HUES48 (cell line): ENCODE measurements at regions not wholly inside any gene's neighbourhood (a gene's known extent, or its start where the extent isn't known, plus 50 kb on each side); places are given as distances from the start of the nearest gene placed in this dataset.

ENCODE experiments used
- H3K27ac ChIP-seq: one replicate; pipeline ENCODE4 v1.7.0; 2013; ENCODE audit warnings: low read depth, low read length, inconsistent platforms
- H3K27me3 ChIP-seq: 2 replicates; pipeline ENCODE4 v1.6.1; 2013; ENCODE audit warnings: mild to moderate bottlenecking, low read length; ENCODE audit not compliant: control insufficient read depth, insufficient read depth
- H3K36me3 ChIP-seq: 2 replicates; pipeline ENCODE4 v1.6.1; 2013; ENCODE audit warnings: low read length; ENCODE audit not compliant: control insufficient read depth, insufficient read depth
- H3K4me1 ChIP-seq: 2 replicates; pipeline ENCODE4 v1.6.1; 2013; ENCODE audit warnings: mild to moderate bottlenecking, low read length; ENCODE audit not compliant: control insufficient read depth, insufficient read depth
- H3K4me3 ChIP-seq: 2 replicates; pipeline ENCODE4 v1.5.1; 2013; ENCODE audit warnings: mild to moderate bottlenecking, low read depth, low read length
- H3K9ac ChIP-seq: 2 replicates; pipeline ENCODE4 v1.6.1; 2013; ENCODE audit warnings: mild to moderate bottlenecking, low read depth, low read length, moderate library complexity
- H3K9me3 ChIP-seq: 2 replicates; pipeline ENCODE4 v1.6.1; 2013; ENCODE audit warnings: low read length; ENCODE audit not compliant: control insufficient read depth, insufficient read depth

GRCh38 chr10:3354174-3354900 lies 181.8 kb upstream of the PITRM1 start:
- Histone ChIP-seq H3K4me3 (no peak overlapping the region), H3K27ac (no peak overlapping the region), H3K36me3 (no peaks in the 10 kb centered on the region), H3K9ac (no peak overlapping the region), H3K9me3 (0 out of 2 replicates have a peak, but pooled peaks cover 3% of the 10 kb centered on the region), H3K4me1 (no peaks in the 10 kb centered on the region), H3K27me3 (no peaks in the 10 kb centered on the region)

- H3K9me3 ChIP-seq, result 0 out of 2 replicates have a peak, but pooled peaks cover under 1% of the 10 kb centered on the region
- H3K4me3 ChIP-seq, result no peak overlapping the region
- H3K27ac ChIP-seq, result no peak overlapping the region
- no peaks in the 10 kb centered on the region for H3K4me1 ChIP-seq
- no peaks in the 10 kb centered on the region for H3K27me3 ChIP-seq
- H3K36me3 ChIP-seq, result no peaks in the 10 kb centered on the region
- no peak overlapping the region for H3K9ac ChIP-seq
These were observed 180.7 kb upstream of the PITRM1 start for GRCh38 chr10:3353235-3353634.

- H3K4me1 ChIP-seq, result no peaks in the 10 kb centered on the region
- H3K27me3 ChIP-seq, result no peaks in the 10 kb centered on the region
- H3K4me3 ChIP-seq, result no peak overlapping the region
- no peak overlapping the region for H3K9ac ChIP-seq
- H3K36me3 ChIP-seq, result no peaks in the 10 kb centered on the region
- no peaks in the 10 kb centered on the region for H3K9me3 ChIP-seq
- no peak overlapping the region for H3K27ac ChIP-seq
These were observed 178.2 kb upstream of the PITRM1 start for GRCh38 chr10:3350617-3351258.

GRCh38 chr10:3350205-3350604 lies 177.6 kb upstream of the PITRM1 start:
- Histone ChIP-seq H3K27me3 (no peaks in the 10 kb centered on the region), H3K9me3 (no peaks in the 10 kb centered on the region), H3K4me3 (no peak overlapping the region), H3K4me1 (no peaks in the 10 kb centered on the region), H3K9ac (no peak overlapping the region), H3K27ac (no peak overlapping the region), H3K36me3 (no peaks in the 10 kb centered on the region)

GRCh38 chr10:3348564-3348963 lies 176.0 kb upstream of the PITRM1 start:
- Histone ChIP-seq H3K36me3 (no peaks in the 10 kb centered on the region), H3K9ac (no peak overlapping the region), H3K9me3 (no peaks in the 10 kb centered on the region), H3K4me1 (no peaks in the 10 kb centered on the region), H3K4me3 (no peak overlapping the region), H3K27me3 (no peaks in the 10 kb centered on the region), H3K27ac (no peak overlapping the region)

- Histone ChIP-seq H3K27me3 (no peaks in the 10 kb centered on the region), H3K27ac (no peak overlapping the region), H3K9ac (no peak overlapping the region), H3K36me3 (no peaks in the 10 kb centered on the region), H3K4me3 (no peak overlapping the region), H3K4me1 (no peaks in the 10 kb centered on the region), H3K9me3 (no peaks in the 10 kb centered on the region)
These were observed 175.0 kb upstream of the PITRM1 start for GRCh38 chr10:3347413-3348182.

- H3K9ac ChIP-seq, result no peak overlapping the region
- H3K27me3 ChIP-seq, result no peaks in the 10 kb centered on the region
- H3K9me3 ChIP-seq, result no peaks in the 10 kb centered on the region
- H3K4me3 ChIP-seq, result no peak overlapping the region
- no peak overlapping the region for H3K27ac ChIP-seq
- H3K36me3 ChIP-seq, result no peaks in the 10 kb centered on the region
- no peaks in the 10 kb centered on the region for H3K4me1 ChIP-seq
These were observed 174.3 kb upstream of the PITRM1 start for GRCh38 chr10:3346851-3347250.

GRCh38 chr10:3342771-3343170 lies 170.2 kb upstream of the PITRM1 start:
- Histone ChIP-seq H3K27ac (no peak overlapping the region), H3K4me1 (no peaks in the 10 kb centered on the region), H3K36me3 (no peaks in the 10 kb centered on the region), H3K27me3 (no peaks in the 10 kb centered on the region), H3K9ac (no peak overlapping the region), H3K4me3 (no peak overlapping the region), H3K9me3 (no peaks in the 10 kb centered on the region)

- no peak overlapping the region for H3K4me3 ChIP-seq
- no peak overlapping the region for H3K27ac ChIP-seq
- no peaks in the 10 kb centered on the region for H3K27me3 ChIP-seq
- no peaks in the 10 kb centered on the region for H3K4me1 ChIP-seq
- no peaks in the 10 kb centered on the region for H3K9me3 ChIP-seq
- H3K36me3 ChIP-seq, result no peaks in the 10 kb centered on the region
- H3K9ac ChIP-seq, result no peak overlapping the region
These were observed 167.6 kb upstream of the PITRM1 start for GRCh38 chr10:3340127-3340730.

GRCh38 chr10:3339531-3339950 lies 167.0 kb upstream of the PITRM1 start:
- Histone ChIP-seq H3K9me3 (no peaks in the 10 kb centered on the region), H3K4me1 (no peaks in the 10 kb centered on the region), H3K36me3 (no peaks in the 10 kb centered on the region), H3K4me3 (no peak overlapping the region), H3K27ac (no peak overlapping the region), H3K27me3 (no peaks in the 10 kb centered on the region), H3K9ac (no peak overlapping the region)
